Left forelimb (tissue), 1 donor: ENCODE measurements at regions not wholly inside any gene's neighbourhood (a gene's known extent, or its start where the extent isn't known, plus 50 kb on each side); places are given as distances from the start of the nearest gene placed in this dataset.
"Not testable (repeated sequence)": the region's sequence is repeated elsewhere in the genome, so short reads cannot be mapped to it uniquely, and the experiment has no call there.

Experiments
- DNase-seq: peaks from one replicate; pipeline ENCODE4 v3.0.0-alpha.2; 2018; ENCODE audit warnings: low spot score

DNA sequence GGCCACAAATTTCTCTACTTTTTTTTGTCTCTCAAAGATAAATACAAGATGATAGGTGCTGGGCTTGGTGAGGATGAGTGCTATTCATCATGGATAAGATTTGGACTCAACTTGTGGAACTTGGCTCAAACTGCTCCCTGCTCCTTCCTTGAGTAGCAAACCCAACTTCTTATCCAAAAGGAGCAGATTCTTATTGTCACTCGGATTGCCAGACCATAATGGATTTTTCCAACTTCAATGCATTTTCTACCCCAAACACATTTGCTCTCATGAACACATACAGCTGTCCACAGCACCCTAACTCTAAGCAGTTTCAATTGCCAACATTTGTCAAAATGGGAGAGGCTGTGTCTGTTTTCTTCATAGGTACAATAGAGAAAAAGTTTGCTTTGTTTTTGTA lies 99.5 kb upstream of the APCDD1 start:
- DNase-seq = no peak

DNA sequence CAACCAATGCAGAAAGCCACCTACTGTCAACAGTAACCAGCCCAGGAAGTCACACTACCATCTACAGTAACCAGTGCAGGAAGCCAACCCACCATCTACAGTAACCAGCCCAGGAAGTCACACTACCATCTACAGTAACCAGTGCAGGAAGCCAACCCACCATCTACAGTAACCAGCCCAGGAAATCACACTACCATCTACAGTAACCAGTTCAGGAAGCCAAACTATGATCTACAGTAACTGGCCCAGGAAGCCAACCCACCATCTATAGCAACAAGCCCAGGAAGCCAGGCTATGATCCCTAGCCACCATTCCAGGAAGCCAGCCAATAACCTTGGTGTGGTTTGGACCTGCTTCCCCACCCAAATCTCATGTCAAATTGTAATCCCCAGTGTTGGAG lies 97.4 kb upstream of the APCDD1 start:
- not testable (repeated sequence) for DNase-seq

DNA sequence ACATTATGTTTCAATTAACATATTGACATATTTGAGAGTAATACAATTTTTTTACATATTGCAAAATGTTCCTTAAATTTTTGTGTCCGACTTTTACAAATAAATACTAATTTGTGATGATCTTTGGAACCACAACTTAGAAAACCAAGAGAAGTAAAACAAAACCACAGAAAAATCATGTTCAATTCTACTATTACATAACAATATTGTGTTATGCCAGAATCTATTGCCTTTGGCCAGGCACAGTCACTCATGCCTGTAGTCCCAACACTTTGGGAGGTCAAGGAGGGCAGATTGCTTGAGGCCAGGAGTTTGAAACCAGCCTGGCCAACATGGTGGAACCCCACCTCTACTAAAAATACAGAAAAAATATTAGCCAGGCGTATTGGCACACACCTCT lies 92.8 kb upstream of the APCDD1 start:
- DNase-seq = no peak

DNA sequence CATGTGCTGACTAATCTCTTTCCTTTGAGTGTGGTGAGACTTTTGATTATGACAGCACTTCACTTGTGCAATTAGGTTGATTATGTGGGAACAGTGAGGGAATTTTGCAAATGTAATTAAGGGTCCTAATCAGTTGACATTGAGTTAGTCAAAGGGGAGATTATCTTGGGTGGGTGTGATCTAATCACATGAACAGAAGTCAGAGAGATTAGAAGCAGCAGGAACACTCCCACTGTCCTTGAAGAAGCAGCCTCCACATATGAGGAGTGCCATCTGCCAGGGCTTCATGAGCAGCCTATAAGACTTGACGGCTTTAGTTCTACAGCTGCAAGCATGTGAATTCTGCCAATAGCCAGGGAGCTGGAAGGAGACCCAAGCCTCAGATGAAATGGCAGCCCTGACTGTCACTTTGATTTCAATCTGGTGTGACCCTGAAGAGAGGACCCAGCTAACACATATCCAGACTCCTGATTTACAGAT lies 89.4 kb upstream of the APCDD1 start:
- no peak for DNase-seq

DNA sequence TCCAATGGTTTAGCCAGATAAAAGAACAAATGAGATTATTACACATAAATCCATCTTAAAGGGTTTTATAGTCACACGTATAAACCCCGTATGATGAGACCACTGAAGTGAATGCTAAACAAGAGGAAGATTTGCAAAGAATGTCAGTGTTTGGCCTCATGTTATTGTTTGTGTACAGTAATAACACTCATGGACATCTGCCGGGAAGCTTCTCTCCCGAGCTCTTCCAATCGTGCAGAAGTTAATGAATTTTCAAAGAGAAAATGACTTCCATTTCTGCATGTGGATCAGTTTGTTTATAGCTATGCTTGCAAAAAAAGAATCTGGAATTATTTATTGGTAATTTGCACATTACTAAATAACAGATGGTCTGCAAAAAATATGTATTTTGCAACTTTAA lies 88.5 kb upstream of the APCDD1 start:
- no peak for DNase-seq

DNA sequence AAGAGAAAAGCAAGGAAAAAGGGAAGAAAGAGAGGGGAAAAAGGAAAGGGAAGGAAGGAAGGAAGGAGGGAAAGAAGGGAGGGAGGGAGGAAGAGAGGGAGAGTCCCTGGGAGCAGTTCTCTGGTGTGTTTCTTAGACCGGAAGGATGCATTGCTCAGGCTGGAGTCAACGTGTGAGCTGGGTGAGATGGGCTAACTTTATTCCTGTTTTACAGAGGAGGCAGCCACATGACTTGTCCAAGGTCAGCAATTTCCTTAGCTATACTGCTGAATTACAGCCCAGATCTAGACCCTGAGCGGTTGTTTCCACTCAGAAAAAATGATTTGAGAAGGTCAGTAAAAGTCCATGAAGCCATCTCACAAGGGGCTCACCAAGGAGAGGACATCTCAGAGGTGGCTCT lies 86.6 kb upstream of the APCDD1 start:
- DNase-seq = no peak

DNA sequence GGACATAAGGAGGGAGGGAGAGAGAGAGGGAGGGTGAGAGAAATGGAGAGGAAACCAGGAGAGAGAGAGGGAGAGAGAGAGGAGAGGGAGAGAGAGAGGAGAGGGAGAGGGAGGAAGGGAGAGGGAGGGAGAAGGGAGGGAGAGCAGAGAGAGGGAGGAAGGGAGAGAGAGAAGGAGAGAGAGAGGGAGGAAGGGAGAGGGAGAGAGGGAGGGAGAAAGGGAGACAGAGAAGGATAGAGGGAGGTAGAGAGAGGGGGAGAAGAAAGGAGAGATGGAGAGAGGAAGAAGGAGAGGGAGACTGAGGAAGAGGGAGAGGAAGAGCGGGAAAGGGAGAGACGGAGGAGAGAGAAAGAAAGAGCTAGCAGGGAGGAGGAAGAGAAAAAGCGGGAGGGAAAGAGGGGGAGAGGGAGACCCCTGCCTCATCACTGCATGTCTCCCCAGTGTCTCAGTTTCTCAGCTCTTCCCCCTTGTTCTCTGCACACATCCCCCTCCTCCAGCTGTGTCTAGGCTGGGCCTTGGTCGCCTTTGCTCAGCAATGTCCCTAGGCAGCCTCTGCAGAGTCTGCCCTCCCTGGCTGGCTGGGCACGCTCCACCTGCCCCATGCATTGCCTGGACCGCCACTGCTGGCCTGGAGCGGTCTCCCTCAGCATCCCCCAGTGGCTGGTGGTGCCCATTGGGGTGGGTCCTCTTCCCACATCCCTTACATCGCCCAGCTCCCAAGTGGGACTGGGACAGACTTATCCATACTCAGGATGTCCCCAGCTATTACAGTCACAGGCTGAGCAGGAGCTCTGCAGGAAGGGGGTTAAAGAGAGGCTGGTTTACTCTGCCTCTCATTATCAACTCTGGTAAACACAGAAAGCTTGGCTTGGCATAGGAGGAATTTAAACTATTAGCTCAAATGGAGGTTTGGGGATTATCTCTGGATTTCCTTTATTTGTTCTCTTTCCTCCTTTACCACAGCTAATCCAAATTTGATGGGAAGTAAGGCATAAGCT lies 85.7 kb upstream of the APCDD1 start:
- no peak for DNase-seq

DNA sequence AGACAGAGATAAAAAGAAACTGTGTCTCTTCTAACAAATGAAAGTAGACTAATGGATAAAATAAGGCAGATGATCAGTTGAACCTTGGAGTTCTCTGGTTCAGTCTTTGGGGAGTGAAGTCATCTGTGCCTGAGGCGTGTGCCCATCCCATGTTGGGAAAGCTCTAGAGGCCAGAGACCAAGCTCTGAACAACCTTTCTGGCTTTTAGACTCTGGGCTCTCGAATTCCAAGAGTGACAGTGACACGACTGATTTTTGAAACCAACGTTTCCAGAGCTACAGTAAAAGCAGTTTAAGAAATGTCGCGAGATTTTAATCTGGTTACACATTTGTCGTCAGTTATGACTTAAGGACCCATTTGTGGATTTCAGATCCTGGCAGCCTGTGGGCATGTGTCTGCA lies 83.7 kb upstream of the APCDD1 start:
- no peak for DNase-seq

DNA sequence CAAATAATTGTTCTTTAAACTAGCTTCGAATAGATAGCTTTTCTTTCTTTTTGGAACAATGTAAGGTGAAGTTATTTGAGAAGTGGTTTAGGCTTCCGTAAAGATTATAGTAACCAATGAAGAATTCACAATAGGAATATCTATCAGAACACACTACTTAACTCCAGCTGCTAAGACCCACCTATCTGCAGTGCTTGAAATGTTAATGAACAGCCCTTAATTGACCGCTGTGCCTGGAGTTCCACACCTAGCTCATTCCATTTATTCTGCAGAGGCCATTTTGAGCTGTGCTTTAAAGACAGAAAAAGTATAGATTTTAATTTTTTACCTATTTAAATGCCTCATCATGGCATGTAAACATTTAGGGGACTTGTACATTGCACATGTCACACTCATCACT lies 83.3 kb upstream of the APCDD1 start:
- DNase-seq = no peak

DNA sequence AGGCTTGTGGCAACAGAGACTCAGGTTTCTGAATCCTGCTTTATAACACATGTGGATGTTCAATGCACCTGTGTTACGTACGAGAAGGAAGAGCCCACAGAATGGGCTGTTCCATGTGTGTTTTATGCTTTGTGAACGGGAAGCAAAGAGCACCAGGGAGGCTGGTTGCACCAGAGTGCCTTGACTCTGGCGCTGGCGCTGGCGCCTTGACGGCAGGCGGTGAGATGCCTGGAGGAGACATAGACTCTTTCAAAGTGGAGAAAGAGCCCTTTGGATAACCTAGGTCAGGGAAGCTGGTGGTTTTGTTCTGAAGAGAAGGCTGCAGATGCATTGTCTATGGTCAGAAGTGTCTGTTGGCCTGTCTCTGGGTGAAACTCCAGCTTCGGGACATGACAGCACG lies 80.2 kb upstream of the APCDD1 start:
- no peak for DNase-seq

DNA sequence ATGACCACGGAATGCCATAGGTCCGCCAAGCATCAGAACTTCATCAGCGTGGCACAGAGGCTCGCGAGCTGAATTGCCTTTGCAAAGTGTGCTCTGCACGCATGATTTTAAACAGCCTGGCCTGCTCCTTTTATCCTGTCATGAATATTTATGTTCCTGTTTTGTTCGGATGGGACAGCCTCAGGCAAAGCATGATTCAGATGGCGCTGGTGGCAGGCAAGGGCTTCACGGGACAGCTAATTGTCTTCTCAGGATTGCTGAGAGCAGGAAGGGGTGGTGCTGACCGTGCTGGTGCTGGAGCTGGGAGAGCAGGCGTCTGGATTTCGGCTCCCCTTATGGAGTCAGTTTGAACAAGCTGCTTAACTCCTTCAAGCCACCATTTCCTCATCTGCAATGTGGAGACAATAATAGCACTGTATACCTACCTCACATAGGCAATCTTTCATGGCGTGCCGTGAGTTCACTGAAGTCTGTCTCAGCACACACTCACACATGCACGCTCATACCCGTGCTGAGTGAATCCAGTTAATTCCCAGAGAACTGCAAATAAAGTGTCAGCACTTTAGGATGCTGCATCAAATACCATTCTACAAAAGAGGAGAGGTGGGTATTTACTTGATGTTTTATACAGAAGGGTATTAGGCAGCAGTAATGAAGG lies 79.7 kb upstream of the APCDD1 start:
- DNase-seq = no peak

DNA sequence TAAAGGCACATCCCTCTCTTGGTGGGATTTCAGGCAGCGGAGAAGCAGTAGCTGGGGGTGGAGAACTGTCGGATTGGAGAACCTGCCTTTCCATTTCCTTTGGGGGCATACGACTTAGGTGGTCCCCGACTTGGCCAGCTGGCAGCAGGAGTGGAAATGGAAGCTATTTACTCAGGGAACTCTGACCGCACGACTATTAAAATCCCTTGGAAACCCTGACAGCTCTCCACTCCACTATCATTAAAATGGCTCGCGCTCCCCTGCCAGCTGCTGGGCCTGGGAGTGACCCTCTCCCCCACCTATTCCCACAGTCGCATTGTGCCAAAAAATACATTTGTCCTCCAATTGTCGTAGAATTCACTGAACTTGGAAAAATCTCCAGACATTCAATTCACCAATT lies 77.7 kb upstream of the APCDD1 start:
- peak; percentile 85 for DNase-seq

DNA sequence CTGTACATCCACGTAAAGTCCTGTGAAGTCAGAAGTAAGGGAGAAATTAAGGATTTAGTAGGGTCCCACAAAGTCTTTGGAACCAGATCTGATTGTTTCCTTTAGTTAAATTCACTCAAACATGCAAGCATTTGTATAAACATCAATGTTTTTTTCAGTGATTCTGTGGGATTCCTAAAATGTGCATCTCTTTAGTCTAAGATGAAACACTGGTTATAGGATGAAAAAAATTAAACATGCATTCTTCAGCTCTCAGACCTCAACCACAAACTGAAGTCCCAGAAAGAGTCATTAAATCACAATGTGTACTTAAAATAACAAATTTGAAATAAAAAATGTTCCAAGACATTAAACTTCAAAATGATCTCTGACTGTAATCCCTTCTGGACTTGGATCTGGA lies 76.5 kb upstream of the APCDD1 start:
- DNase-seq = no peak

DNA sequence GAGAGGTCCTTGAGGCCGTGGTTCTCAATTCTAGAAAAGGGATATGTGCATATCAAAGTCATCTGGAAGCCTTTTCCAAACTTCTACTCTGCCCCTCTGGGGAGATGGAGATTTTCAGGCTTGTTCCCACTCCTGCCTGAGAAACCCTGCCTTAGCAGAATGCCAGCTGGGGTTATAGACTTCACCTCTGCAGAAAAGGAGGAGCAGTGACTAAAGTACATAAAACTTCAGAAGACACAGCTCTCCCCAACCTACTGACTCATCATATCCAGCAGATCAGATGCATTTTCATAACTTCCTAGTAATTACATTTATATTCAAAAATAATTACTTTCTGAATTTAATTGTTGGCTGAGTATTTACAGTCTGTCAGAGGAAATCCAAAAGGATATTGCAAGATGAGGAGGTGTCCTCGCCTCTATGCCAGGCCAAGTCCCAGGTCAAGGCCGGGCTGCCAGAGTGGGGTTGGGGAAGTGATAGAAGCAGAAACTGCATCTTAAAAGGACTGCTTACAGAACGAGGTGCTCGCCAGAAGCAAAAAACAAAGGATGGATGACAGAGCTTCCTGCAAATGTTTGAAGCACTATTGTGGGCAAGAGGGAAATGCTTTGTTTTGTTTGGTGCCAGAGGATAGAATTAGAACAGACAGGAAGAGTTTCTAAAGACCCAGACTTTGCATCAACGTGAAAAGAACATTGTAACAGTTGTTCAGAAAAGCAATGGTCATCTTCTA lies 75.6 kb upstream of the APCDD1 start:
- DNase-seq = no peak

DNA sequence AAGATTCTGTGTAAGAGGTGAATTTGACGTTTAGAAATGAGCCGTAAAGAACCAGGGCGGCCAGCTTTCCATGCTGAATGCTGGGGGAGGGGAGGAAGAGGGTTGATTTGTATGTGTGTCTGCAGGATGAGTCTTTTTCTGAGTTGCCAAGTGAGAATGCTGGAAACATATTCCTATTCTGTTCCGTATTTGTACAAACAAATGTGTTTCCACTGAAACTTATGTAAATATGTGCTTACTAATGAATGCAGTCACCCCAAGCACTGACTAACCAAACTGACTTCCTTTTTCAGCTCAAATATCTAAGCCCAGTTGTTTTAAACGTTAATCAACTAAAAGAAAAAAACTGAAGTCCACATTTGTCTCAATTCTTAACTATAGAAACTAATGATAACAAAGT lies 74.9 kb upstream of the APCDD1 start:
- no peak for DNase-seq

DNA sequence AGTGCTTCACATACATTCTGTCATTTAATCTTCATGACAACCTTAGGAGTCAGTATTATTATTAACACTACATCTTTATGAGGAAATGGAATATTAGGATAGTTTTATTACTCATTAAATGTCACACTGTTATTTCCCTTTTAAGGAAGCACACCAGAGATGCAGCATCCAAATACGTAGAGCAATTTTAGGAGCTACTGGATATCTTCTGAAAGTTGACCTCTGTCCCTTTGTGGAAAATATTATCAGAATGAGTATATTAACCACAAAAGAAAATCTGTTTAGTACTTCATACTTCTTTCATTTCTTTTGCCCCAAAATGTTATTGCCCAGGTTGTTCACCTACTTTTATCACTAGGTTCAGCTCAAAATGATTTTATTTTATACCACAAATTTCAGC lies 72.9 kb upstream of the APCDD1 start:
- no peak for DNase-seq

DNA sequence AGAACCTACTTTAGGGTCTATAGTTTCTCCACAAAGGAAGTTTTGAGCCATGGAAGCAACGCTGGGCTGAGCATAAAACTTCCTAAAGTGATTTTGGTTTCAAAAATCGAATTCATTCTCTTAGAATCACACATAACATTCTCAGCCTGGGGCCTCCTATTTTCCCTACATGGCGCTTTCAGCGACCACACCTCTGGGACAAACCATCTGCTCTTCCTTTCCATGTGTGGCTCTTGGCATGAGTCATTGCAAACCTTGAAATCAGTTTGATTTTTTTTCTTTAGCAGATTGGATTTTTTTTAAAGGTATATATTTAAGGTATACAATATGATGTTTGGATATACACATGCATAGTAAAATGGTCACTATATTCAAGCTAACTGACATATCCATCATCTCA lies 72.5 kb upstream of the APCDD1 start:
- DNase-seq = no peak

DNA sequence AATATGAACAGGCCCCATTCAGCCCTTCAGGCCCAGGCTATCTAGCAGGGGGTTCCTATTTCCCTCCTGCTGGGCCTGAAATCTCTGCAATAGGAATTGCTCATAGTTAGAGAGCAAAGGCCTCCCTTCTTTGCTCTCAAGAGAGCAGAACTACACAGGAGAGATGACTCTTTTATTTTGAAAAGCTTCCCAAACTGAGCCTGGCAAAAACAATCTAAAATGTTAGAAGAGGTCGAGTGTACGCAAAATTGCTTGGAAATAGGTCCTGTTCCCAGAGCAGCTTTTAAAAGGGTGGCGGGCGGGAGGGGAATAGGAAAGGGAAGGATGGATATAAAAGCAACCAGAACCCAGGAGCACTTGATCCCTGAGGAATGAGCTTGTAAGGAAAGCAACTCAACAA lies 68.4 kb upstream of the APCDD1 start:
- no peak for DNase-seq

DNA sequence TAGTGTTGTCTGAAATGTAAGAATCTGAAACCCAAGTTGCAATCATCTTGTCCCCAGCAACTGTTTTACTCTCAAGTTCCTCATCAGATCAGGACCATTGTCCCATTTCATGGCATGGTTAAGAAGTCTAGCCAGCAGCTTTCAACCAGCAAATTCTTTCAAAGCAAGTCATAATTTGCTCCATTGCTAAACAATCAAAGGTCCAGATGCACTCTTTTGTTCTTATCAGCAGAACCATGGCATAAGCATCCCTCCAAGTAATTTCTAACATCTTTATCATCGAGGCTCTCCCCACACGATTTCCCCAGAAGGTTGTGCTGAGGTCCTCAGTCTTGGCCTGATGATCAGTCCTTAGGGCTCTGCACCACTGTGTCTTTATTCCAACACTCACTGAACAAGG lies 67.5 kb upstream of the APCDD1 start:
- no peak for DNase-seq

DNA sequence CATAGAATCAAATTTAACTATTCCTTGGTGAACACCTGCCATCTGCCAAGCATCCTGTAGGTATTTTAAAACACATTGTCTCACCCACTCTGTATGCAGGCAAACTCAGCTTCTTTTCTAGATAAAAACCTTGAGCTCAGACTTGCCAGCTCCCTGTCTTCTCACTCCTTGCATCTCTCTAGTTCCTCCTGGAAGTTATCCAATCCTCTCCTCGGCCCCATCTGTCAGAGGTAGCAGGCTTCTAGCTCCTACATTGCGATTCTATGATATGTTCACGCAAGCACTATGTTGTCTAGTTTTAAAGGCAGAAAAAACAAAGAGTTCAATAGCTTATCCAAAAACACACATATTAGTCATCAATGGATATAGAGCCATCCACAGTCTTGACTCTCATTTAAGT lies 67.0 kb upstream of the APCDD1 start:
- DNase-seq = no peak

DNA sequence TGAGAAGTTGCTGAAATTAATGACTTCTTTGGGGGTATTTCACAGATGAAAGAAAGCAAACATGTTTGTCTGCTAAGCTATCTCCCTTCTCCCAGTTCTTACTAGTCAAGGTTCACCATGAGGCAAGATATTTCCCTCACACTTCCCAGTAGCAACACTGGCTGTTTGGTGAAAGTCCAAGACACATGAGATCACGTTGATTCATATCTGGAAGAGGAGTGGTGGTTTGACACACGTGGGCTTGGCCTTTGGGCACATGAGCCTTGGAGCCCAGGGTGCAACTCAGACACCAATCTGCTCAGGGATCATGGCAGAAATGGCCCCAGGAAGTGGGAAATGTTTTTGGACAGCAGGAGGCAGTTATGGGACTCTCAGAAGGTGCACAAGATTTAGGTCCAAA lies 66.1 kb upstream of the APCDD1 start:
- DNase-seq = no peak

DNA sequence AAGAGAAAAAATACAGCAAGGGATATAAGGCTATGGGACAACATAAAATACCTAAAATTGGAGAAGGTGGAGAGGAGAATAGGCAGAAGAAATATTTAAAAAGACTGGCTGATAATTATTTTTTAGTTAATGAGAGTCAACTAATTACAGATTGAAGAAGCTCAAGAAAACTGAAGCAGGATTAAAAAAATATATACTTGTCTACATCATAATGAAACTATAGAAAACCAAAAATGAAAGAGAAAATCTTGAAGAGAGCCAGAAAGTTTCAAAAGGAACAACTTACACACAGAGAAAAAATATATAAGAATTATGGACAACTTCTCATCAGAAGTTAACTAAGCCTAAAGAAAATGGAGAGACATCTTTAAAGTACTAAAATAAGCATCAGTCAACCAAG lies 62.9 kb upstream of the APCDD1 start:
- DNase-seq = no peak

DNA sequence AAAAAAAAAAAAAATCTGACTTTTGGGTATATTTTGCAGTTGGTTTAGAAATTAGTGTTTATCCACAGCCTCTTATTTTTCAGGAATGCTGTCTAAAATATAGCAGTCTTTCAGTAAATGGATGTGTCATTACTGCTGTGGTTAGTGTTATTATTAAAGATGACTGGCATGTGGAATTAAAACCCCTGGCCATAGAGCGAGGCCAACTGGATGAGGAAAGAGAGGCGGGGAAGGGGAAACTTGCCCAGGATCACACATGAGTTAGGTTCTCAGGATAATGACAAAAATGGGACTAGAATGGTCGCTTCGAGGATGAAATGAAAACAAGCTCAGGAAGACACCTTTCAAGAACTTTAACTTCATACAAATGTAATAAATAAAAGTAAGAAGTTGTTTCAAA lies 57.4 kb upstream of the APCDD1 start:
- DNase-seq = no peak
